Neural progenitor cell (in vitro differentiated cells): ENCODE measurements at regions not wholly inside any gene's neighbourhood (a gene's known extent, or its start where the extent isn't known, plus 50 kb on each side); places are given as distances from the start of the nearest gene placed in this dataset.

Source experiments
- CTCF ChIP-seq: fragments of 200-600 bp; sonication (generic); IDR thresholded peaks from 2 replicates; pipeline ENCODE4 v1.5.1; 2017; ENCODE audit warnings: antibody characterized with exemption, mild to moderate bottlenecking
- EZH2 ChIP-seq: fragments of 200-600 bp; sonication (generic); IDR thresholded peaks from 2 replicates; pipeline ENCODE4 v1.6.1; 2017; ENCODE audit warnings: antibody characterized with exemption, mild to moderate bottlenecking, moderate library complexity
- EZH2phosphoT487 ChIP-seq: fragments of 200-600 bp; sonication (generic); IDR thresholded peaks from 2 replicates; pipeline ENCODE4 v1.6.1; 2017; ENCODE audit warnings: antibody characterized with exemption

- TF ChIP-seq CTCF (no peak), EZH2phosphoT487 (no peak), EZH2 (no peak)
Measured at GRCh38 chr2:150162241-150162942, 325.1 kb downstream of the RND3 start.
